NT2/D1 (cell line): ENCODE measurements at regions not wholly inside any gene's neighbourhood (a gene's known extent, or its start where the extent isn't known, plus 50 kb on each side); places are given as distances from the start of the nearest gene placed in this dataset.

Experiments
- DNase-seq: peaks from one replicate; pipeline ENCODE4 v3.0.0-alpha.2; 2011; ENCODE audit warnings: low read depth, low spot score
- H3K27me3 ChIP-seq: 2 replicates; pipeline ENCODE4 v1.6.0; 2011; ENCODE audit warnings: mild to moderate bottlenecking; ENCODE audit not compliant: insufficient read length, insufficient read depth
- H3K36me3 ChIP-seq: 2 replicates; pipeline ENCODE4 v1.6.1; 2011; ENCODE audit warnings: mild to moderate bottlenecking, low read length, mixed read lengths; ENCODE audit not compliant: insufficient read depth, insufficient read length
- H3K4me1 ChIP-seq: 2 replicates; pipeline ENCODE4 v1.5.1; 2011; ENCODE audit not compliant: insufficient read depth, insufficient read length
- H3K4me3 ChIP-seq: 2 replicates; pipeline ENCODE4 v1.5.1; 2011; ENCODE audit warnings: low read depth; ENCODE audit not compliant: insufficient read length
- H3K9ac ChIP-seq: 2 replicates; pipeline ENCODE4 v1.6.0; 2011; ENCODE audit warnings: low read depth; ENCODE audit not compliant: insufficient read length
- H3K9me3 ChIP-seq: 2 replicates; pipeline ENCODE4 v1.5.1; 2011; ENCODE audit warnings: mild to moderate bottlenecking, low read length; ENCODE audit not compliant: insufficient read depth
- SUZ12 ChIP-seq: IDR thresholded peaks from 2 replicates; pipeline ENCODE4 v1.6.1; 2011; ENCODE audit not compliant: insufficient read length, insufficient read depth; ENCODE audit errors: extremely low read depth
- YY1 ChIP-seq: IDR thresholded peaks from 2 replicates; pipeline ENCODE4 v1.6.1; 2011; ENCODE audit not compliant: insufficient read length, insufficient read depth
- ZNF274 ChIP-seq: IDR thresholded peaks from 2 replicates; pipeline ENCODE4 v1.6.1; 2011; ENCODE audit warnings: mild to moderate bottlenecking, low read depth, low read length

DNA sequence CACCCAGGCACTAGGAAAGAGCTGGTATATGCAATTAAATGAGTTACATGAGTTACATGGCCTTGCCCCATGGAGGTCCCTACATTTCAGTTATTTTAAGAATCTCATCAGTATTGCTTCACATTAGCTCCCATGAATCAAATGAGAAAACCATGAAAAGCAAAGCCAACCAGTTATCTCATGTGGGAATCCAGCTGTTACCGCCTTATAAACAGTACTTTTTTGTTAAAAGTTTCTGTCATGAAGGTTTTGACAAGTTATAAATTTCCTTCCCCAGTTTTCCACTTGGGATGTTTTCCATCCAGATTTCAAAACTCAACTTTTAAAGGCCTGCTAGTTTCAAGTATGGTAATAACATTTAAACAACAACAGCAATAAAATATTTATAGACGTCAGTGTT lies 544.8 kb downstream of the NUF2 start:
- Histone ChIP-seq H3K4me3 (no peak overlapping the region), H3K9me3 (no peaks in the 10 kb centered on the region), H3K36me3 (no peaks in the 10 kb centered on the region), H3K9ac (no peak overlapping the region), H3K4me1 (no peaks in the 10 kb centered on the region), H3K27me3 (no peaks in the 10 kb centered on the region)
- DNase-seq, result no peak
- TF ChIP-seq SUZ12 (no peak), ZNF274 (no peak), YY1 (no peak)

DNA sequence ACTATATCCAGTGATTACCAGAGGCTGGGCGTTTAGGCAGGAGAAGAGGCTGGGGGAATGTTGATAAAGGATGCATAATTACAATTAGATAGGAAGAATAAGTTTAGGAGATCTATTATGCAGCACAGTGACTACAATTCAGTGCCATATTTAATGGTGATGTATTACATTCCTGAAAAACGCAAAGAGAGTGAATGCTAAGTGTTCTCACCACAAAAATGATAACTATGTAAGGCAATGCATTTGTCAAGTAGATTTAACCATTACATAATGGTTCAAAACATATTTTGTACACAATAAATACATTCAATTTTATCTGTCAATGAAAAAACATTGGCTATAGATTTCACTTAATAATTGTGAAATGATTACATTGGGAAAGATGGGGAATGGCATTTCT lies 548.9 kb downstream of the NUF2 start:
- Histone ChIP-seq H3K27me3 (no peaks in the 10 kb centered on the region), H3K9ac (no peak overlapping the region), H3K36me3 (no peaks in the 10 kb centered on the region), H3K4me3 (no peak overlapping the region), H3K9me3 (no peaks in the 10 kb centered on the region), H3K4me1 (no peaks in the 10 kb centered on the region)
- TF ChIP-seq SUZ12 (no peak), ZNF274 (no peak), YY1 (no peak)
- DNase-seq, result no peak

DNA sequence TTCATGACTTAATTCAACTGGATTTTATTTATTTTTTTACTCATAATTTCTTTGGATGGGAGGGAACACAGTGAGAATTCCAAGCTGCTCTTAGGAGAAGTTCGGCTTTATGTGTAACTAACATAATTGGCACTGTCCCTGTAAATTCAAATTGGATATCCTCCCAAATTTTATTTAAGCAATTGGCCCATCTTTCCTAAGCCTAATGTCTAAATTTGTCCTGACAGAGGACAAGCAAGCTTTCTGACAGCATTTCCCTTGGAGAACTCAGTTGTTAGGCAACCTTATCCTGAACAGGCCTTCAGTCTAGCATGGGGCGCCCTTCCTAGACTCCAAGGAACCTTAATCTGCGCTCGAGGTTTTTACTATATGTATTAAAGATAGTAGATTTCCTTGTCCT lies 550.3 kb downstream of the NUF2 start:
- Histone ChIP-seq H3K27me3 (no peaks in the 10 kb centered on the region), H3K4me3 (no peak overlapping the region), H3K4me1 (no peaks in the 10 kb centered on the region), H3K36me3 (no peaks in the 10 kb centered on the region), H3K9me3 (no peaks in the 10 kb centered on the region), H3K9ac (no peak overlapping the region)
- TF ChIP-seq ZNF274 (no peak), YY1 (no peak), SUZ12 (no peak)
- DNase-seq, result no peak

DNA sequence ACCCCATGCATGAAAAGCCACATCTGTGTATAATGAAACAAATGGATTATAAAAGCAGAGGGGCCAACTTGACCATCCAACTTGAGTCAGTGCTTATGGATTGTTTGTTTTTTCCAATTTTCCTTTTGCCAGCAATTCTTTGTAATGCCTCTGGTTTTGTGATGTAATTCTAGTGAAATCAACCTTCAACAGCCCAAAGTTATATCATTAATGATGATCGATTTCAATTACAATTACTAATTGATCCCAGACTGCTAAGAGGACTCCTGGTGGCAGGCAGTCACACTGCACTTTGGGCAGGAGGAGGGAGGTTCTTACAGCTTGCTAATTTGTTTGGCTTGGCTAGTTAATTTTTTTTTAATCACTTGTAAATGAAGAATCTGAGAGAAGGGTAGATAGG lies 552.3 kb downstream of the NUF2 start:
- H3K4me1 ChIP-seq, result no peaks in the 10 kb centered on the region
- DNase-seq, result no peak
- H3K36me3 ChIP-seq, result no peaks in the 10 kb centered on the region
- H3K9ac ChIP-seq, result no peak overlapping the region
- no peaks in the 10 kb centered on the region for H3K9me3 ChIP-seq
- H3K4me3 ChIP-seq, result no peak overlapping the region
- no peaks in the 10 kb centered on the region for H3K27me3 ChIP-seq
- TF ChIP-seq YY1 (no peak), ZNF274 (no peak)

DNA sequence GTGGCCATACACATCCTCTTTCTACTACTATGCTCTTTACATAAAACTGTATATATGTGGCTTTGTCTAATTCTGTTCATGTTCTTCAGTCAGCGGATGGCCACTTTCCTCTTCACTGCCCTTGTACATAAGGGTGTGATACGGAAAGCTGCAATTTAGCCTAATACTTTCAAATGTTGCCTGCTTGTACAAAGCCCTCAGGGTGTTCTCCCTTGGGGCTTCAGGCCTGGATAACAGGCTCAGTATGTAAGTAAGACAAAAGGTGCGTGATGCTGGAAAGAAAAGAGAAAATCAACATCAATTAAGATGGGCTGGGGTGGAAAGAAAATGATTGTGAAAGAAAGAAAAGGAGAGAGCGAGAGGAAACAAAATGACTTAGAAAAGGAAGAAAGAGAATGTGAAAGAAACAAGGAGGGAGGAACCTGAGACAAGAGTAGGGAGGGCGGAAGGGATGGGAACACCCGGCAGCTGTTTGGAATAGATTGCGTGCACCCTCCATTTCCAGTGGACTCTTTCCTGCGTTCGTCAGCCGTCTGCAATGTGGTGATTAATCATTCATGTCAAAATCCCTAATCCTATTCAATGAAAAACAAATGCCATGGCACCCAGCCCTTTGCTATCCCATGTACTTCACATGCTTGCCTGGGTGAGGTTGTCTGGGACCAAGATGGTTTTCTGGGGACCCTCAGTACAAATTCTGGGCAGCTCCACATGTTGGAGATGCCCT lies 553.6 kb downstream of the NUF2 start:
- Histone ChIP-seq H3K36me3 (no peaks in the 10 kb centered on the region), H3K4me3 (no peak overlapping the region), H3K9ac (no peak overlapping the region), H3K4me1 (no peaks in the 10 kb centered on the region), H3K9me3 (no peaks in the 10 kb centered on the region), H3K27me3 (no peaks in the 10 kb centered on the region)
- TF ChIP-seq ZNF274, result no peak
- no peak for TF ChIP-seq SUZ12
- no peak for TF ChIP-seq YY1
- no peak for DNase-seq

DNA sequence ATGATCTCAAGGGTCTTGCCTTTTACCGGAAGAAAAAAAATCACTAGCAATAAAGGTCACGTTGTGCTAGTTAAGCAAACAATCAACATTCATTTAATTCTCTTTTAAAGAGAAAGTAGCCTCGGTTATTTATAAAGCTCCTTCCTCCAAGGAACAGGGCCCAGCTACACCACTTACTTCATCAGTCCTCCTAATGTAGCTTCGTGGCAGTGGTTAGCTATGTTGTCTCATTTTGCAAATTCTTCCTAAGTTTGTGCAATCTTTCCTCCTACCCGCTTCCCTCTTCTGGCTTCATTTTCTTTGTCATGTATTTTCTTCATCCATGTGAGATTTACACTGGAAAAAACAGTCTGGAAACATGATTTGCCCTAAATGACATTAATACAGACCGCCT lies 554.2 kb downstream of the NUF2 start:
- DNase-seq, result no peak
- H3K9ac ChIP-seq, result no peak overlapping the region
- H3K4me1 ChIP-seq, result no peaks in the 10 kb centered on the region
- no peak for TF ChIP-seq YY1
- no peak for TF ChIP-seq SUZ12
- TF ChIP-seq ZNF274, result no peak
- no peaks in the 10 kb centered on the region for H3K9me3 ChIP-seq
- H3K4me3 ChIP-seq, result no peak overlapping the region
- H3K36me3 ChIP-seq, result no peaks in the 10 kb centered on the region
- no peaks in the 10 kb centered on the region for H3K27me3 ChIP-seq

DNA sequence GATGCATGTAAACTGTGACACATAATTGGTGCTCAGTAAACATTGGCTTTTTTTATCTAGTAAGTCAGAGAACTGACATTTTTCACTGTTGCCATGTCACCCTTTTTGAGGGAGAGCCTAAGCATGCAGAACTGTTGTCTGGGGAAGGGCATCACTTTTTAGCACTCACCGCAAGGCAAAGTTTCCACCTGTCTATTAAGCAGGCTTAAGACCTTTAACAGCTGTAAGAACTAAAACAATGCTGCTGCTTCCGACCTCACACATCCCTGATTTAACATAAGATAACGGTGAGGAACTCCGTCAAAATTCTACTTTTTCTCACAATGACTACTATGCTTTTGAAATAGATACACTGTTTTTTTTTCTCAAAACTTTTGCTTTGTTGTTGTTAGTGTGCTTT lies 554.8 kb downstream of the NUF2 start:
- Histone ChIP-seq H3K4me1 (no peaks in the 10 kb centered on the region), H3K4me3 (no peak overlapping the region), H3K9ac (no peak overlapping the region), H3K36me3 (no peaks in the 10 kb centered on the region), H3K9me3 (no peaks in the 10 kb centered on the region), H3K27me3 (no peaks in the 10 kb centered on the region)
- TF ChIP-seq ZNF274, result no peak
- TF ChIP-seq YY1, result no peak
- no peak for TF ChIP-seq SUZ12
- no peak for DNase-seq

DNA sequence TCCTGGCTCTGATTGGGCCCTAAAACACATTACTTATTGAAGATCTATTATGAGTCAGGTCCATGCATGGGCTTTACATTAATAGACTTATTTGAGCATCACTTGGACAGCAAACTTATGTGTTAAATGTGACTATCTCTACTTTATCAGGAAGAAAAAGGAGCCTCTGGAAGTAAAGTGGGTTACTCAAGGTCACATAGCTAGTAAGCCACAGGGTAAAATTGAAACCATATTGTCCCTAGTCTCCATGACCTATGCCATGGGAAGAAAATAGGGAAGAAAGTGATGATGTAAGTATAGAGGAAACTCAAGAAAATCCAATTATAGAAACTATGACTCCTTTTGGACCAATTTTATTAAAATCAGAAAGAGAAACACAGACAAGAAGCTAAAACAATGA lies 555.3 kb downstream of the NUF2 start:
- no peak overlapping the region for H3K9ac ChIP-seq
- H3K4me3 ChIP-seq, result no peak overlapping the region
- no peak for DNase-seq
- no peak for TF ChIP-seq YY1
- no peaks in the 10 kb centered on the region for H3K9me3 ChIP-seq
- no peaks in the 10 kb centered on the region for H3K27me3 ChIP-seq
- H3K36me3 ChIP-seq, result no peaks in the 10 kb centered on the region
- no peaks in the 10 kb centered on the region for H3K4me1 ChIP-seq
